ENCODE measurements at regions not wholly inside any gene's neighbourhood (a gene's known extent, or its start where the extent isn't known, plus 50 kb on each side); places are given as distances from the start of the nearest gene placed in this dataset.
"Not testable (repeated sequence)": the region's sequence is repeated elsewhere in the genome, so short reads cannot be mapped to it uniquely, and the experiment has no call there.

GRCh38 chr18:71221405-71221804, 932.6 kb downstream of the SOCS6 start:
- Histone ChIP-seq H3K27me3 (no peaks in the 10 kb centered on the region), H3K36me3 (replicated peaks in 1 of 2; ENCODE audit: insufficient read depth in 1 of 2, low read depth in 2 of 2) (no peaks in the 10 kb centered on the region), H3K4me1 (no peaks in the 10 kb centered on the region), H3K27ac (no peak overlapping the region), H3K4me3 (no peak overlapping the region), H3K9me3 (no peaks in the 10 kb centered on the region)
- WGBS, 2 donors, result 39 to 44% methylated on average over 6 of the region's 6 CpGs
- intact Hi-C loops (cut with DNase I), result no loop called here
- no peak for TF ChIP-seq POLR2A (IDR thresholded peaks at IDR 0.05)
- TF ChIP-seq CTCF (IDR thresholded peaks at IDR 0.05), result no peak
- no peak for ATAC-seq
- no peak for DNase-seq

GRCh38 chr18:71212739-71213138, 923.9 kb downstream of the SOCS6 start:
- DNase-seq; H3K27me3 ChIP-seq; H3K36me3 ChIP-seq (replicated peaks in 1 of 2; ENCODE audit: insufficient read depth in 1 of 2, low read depth in 2 of 2); H3K9me3 ChIP-seq; H3K4me3 ChIP-seq; intact Hi-C loops (cut with DNase I); H3K4me1 ChIP-seq; H3K27ac ChIP-seq; ATAC-seq: not testable (repeated sequence)
- WGBS, 2 donors, result 89 to 94% methylated on average over 19 to 26 of the region's 26 CpGs

GRCh38 chr18:71212222-71212621, 923.4 kb downstream of the SOCS6 start:
- intact Hi-C loops (cut with DNase I), result no loop called here
- Histone ChIP-seq H3K4me3 (no peak overlapping the region), H3K36me3 (replicated peaks in 1 of 2; ENCODE audit: insufficient read depth in 1 of 2, low read depth in 2 of 2) (no peaks in the 10 kb centered on the region), H3K27me3 (no peaks in the 10 kb centered on the region), H3K27ac (no peak overlapping the region), H3K4me1 (no peaks in the 10 kb centered on the region), H3K9me3 (no peaks in the 10 kb centered on the region)
- DNase-seq (no peak), ATAC-seq (no peak)
- TF ChIP-seq CTCF (IDR thresholded peaks at IDR 0.05) (no peak), POLR2A (IDR thresholded peaks at IDR 0.05) (no peak)
- 59 to 93% methylated on average over 3 to 9 of the region's 33 CpGs for WGBS, 2 donors

- H3K27me3 ChIP-seq, result no peaks in the 10 kb centered on the region
- no peak for ATAC-seq
- H3K4me3 ChIP-seq, result no peak overlapping the region
- intact Hi-C loops (cut with DNase I), result no loop called here
- no peak overlapping the region for H3K27ac ChIP-seq
- 34 to 35% methylated on average over 2 of the region's 2 CpGs for WGBS, 2 donors
- no peaks in the 10 kb centered on the region for H3K36me3 ChIP-seq (replicated peaks in 1 of 2; ENCODE audit: insufficient read depth in 1 of 2, low read depth in 2 of 2)
- TF ChIP-seq POLR2A (IDR thresholded peaks at IDR 0.05), result no peak
- no peak for TF ChIP-seq CTCF (IDR thresholded peaks at IDR 0.05)
- no peaks in the 10 kb centered on the region for H3K9me3 ChIP-seq
- H3K4me1 ChIP-seq, result no peaks in the 10 kb centered on the region
- DNase-seq, result no peak
These were observed 921.1 kb downstream of the SOCS6 start for GRCh38 chr18:71209944-71210343.

- no peak for TF ChIP-seq CTCF (IDR thresholded peaks at IDR 0.05)
- TF ChIP-seq POLR2A (IDR thresholded peaks at IDR 0.05), result no peak
- 11 to 12% methylated on average over 1 of the region's 1 CpG for WGBS, 2 donors
- DNase-seq (no peak), ATAC-seq (no peak)
- Histone ChIP-seq H3K36me3 (replicated peaks in 1 of 2; ENCODE audit: insufficient read depth in 1 of 2, low read depth in 2 of 2) (no peaks in the 10 kb centered on the region), H3K27me3 (no peaks in the 10 kb centered on the region), H3K4me1 (no peaks in the 10 kb centered on the region), H3K4me3 (no peak overlapping the region), H3K27ac (no peak overlapping the region), H3K9me3 (no peaks in the 10 kb centered on the region)
- intact Hi-C loops (cut with DNase I), result no loop called here
These were observed 905.6 kb downstream of the SOCS6 start for GRCh38 chr18:71194438-71194837.
